K562 (cell line): ENCODE measurements at regions not wholly inside any gene's neighbourhood (a gene's known extent, or its start where the extent isn't known, plus 50 kb on each side); places are given as distances from the start of the nearest gene placed in this dataset.

Experiments
- ATAC-seq: fragments of 200-7000 bp; cut with Tn5 transposase; 3 replicates; pipeline ENCODE4 v1.9.1; 2020; ENCODE audit warnings: moderate library complexity
- BruUV-seq: library from RNA; stranded (reverse); fragments of 400-500 nt; replicated peaks from 2 replicates; lab custom pipeline; 2021; lab: Mats Ljungman, UMichigan
- CTCF ChIA-PET: fragments of 300-600 bp; formaldehyde crosslinking; extraction: SDS; loops from one replicate; lab custom pipeline; 2021; ENCODE audit warnings: low intra/inter-chr PET ratio; lab: Yijun Ruan, JAX
- POLR2A ChIA-PET: fragments of 300-600, 350-650 bp; sonication (Branson Sonifier 250); formaldehyde crosslinking; extraction: SDS; loops from one replicate; lab custom pipeline; 2021; ENCODE audit warnings: antibody characterized with exemption, inconsistent platforms; lab: Yijun Ruan, JAX
- DNase-seq, 4 experiments: peaks; one replicate each; pipeline versions ENCODE4 v3.0.0 to v3.0.0-alpha.2; 2011 to 2018; ENCODE audit warnings: low spot score in 3 of 4, mixed read lengths in 3 of 4; ENCODE audit errors: extremely low read depth in 1 of 4
- FAIRE-seq: peaks from 2 replicates; lab custom pipeline; 2011; peaks lifted over from hg19 to GRCh38; lab: Jason Lieb, UNC
- H2AFZ ChIP-seq: 2 replicates; pipeline ENCODE4 v1.6.0; 2011; ENCODE audit warnings: low read depth, low read length, control low read depth, inconsistent platforms
- H3K27ac ChIP-seq: fragments of 200-600 bp; 3 replicates; pipeline ENCODE4 v1.8.0; 2011; ENCODE audit warnings: low read depth, mild to moderate bottlenecking, control low read depth, inconsistent platforms, low read length, moderate library complexity, mixed read lengths; ENCODE audit errors: extremely low read depth
- H3K27me3 ChIP-seq, 2 experiments: fragments of 300-600 bp in 1 of 2; 2 replicates in 1 of 2; 3 replicates in 1 of 2; pipeline versions ENCODE4 v1.6.0 to v1.8.0; 2011; ENCODE audit warnings: inconsistent platforms in 2 of 2, low read length in 2 of 2, mild to moderate bottlenecking in 1 of 2, mixed read lengths in 1 of 2, moderate library complexity in 1 of 2; ENCODE audit not compliant: control insufficient read depth in 2 of 2, insufficient read depth in 2 of 2
- H3K36me3 ChIP-seq: fragments of 300-600 bp; 3 replicates; pipeline ENCODE4 v1.8.0; 2011; ENCODE audit warnings: mild to moderate bottlenecking, low read length, inconsistent platforms; ENCODE audit not compliant: control insufficient read depth, insufficient read depth
- H3K4me1 ChIP-seq, 2 experiments: fragments of 200-600 bp in 1 of 2; replicated peaks in 1 of 2; 2 replicates in 1 of 2; 3 replicates in 1 of 2; pipeline versions ENCODE4 v1.5.1 to v1.8.0; 2011; ENCODE audit warnings: inconsistent platforms in 2 of 2, low read length in 2 of 2, mild to moderate bottlenecking in 1 of 2, mixed read lengths in 1 of 2, moderate library complexity in 1 of 2; ENCODE audit not compliant: control insufficient read depth in 2 of 2, insufficient read depth in 2 of 2
- H3K4me2 ChIP-seq: 2 replicates; pipeline ENCODE4 v1.6.1; 2011; ENCODE audit warnings: low read length, control low read depth, inconsistent platforms, mixed read lengths; ENCODE audit not compliant: insufficient read depth
- H3K4me3 ChIP-seq: fragments of 200-600 bp; sonication (generic), shearing (Covaris generic); 2 replicates; pipeline ENCODE4 v1.5.1; 2016; ENCODE audit warnings: control low read depth, inconsistent platforms
- H3K79me2 ChIP-seq: fragments of 200-600 bp; 3 replicates; pipeline ENCODE4 v1.8.0; 2011; ENCODE audit warnings: low read length, inconsistent platforms; ENCODE audit not compliant: control insufficient read depth, insufficient read depth
- H3K9ac ChIP-seq, 2 experiments: 2 replicates each; pipeline versions ENCODE4 v1.6.0 to v1.6.1; 2011; ENCODE audit warnings: low read depth in 2 of 2, low read length in 2 of 2, control low read depth in 1 of 2, inconsistent platforms in 1 of 2, mild to moderate bottlenecking in 1 of 2, mixed read lengths in 1 of 2; ENCODE audit not compliant: insufficient read depth in 1 of 2
- H3K9me1 ChIP-seq: one replicate; pipeline ENCODE4 v1.6.0; 2011; ENCODE audit warnings: inconsistent platforms, mild to moderate bottlenecking, low read length, moderate library complexity; ENCODE audit not compliant: control insufficient read depth, insufficient read depth
- H3K9me3 ChIP-seq: replicated peaks from 2 replicates; pipeline ENCODE4 v1.5.1; 2011; ENCODE audit warnings: low read depth, low read length, inconsistent platforms; ENCODE audit not compliant: control insufficient read depth, insufficient read depth
- H4K20me1 ChIP-seq: replicated peaks from 2 replicates; pipeline ENCODE4 v1.6.1; 2011; ENCODE audit warnings: low read length, inconsistent platforms, mixed read lengths; ENCODE audit not compliant: control insufficient read depth, insufficient read depth
- CBFA2T3 ChIP-seq: fragments of 450-650 bp; IDR thresholded peaks from 2 replicates; pipeline ENCODE4 v1.6.1; 2017
- CGGBP1 ChIP-seq: fragments of 250-450 bp; sonication (Bioruptor Pico); IDR thresholded peaks from 2 replicates; pipeline ENCODE4 v1.9.0; 2021; ENCODE audit warnings: mild to moderate bottlenecking
- FOXP1 ChIP-seq: sonication (generic); formaldehyde crosslinking; IDR thresholded peaks from 2 replicates; pipeline ENCODE4 v1.8.0; 2022; ENCODE audit warnings: mild to moderate bottlenecking, missing genetic modification reagents
- HMBOX1 ChIP-seq: sonication (generic); IDR thresholded peaks from 2 replicates; pipeline ENCODE4 v1.6.1; 2016
- HMG20B ChIP-seq: fragments of 250-450 bp; sonication (Bioruptor Pico); IDR thresholded peaks from 2 replicates; pipeline ENCODE4 v1.5.0; 2021; ENCODE audit warnings: mild to moderate bottlenecking
- ID3 ChIP-seq, 2 experiments: fragments of 250-450 bp in 1 of 2; fragments of 450-650 bp in 1 of 2; sonication (Bioruptor Pico) in 1 of 2; IDR thresholded peaks; 2 replicates each; pipeline versions ENCODE4 v1.6.1 to v1.8.0; 2016 to 2021; ENCODE audit warnings: mild to moderate bottlenecking in 2 of 2, moderate library complexity in 2 of 2, missing compliant biosample characterization in 1 of 2, missing genetic modification characterization in 1 of 2
- IRF2 ChIP-seq: sonication (generic); formaldehyde crosslinking; IDR thresholded peaks from 2 replicates; pipeline ENCODE4 v1.8.1; 2022; ENCODE audit warnings: mild to moderate bottlenecking, missing genetic modification reagents
- LARP7 ChIP-seq: fragments of 450-650 bp; IDR thresholded peaks from 2 replicates; pipeline ENCODE4 v1.6.1; 2016
- MCM2 ChIP-seq: fragments of 450-650 bp; IDR thresholded peaks from 2 replicates; pipeline ENCODE4 v1.6.1; 2017; ENCODE audit warnings: low read depth, mild to moderate bottlenecking
- NONO ChIP-seq, 2 experiments: fragments of 200-400 bp in 1 of 2; fragments of 450-650 bp in 1 of 2; formaldehyde crosslinking in 1 of 2; IDR thresholded peaks; 2 replicates each; pipeline ENCODE4 v1.6.1; 2017; ENCODE audit warnings: low read depth in 2 of 2, mild to moderate bottlenecking in 2 of 2, moderate library complexity in 2 of 2, low read length in 1 of 2
- TAF9B ChIP-seq: fragments of 450-650 bp; IDR thresholded peaks from 2 replicates; pipeline ENCODE4 v1.6.1; 2018; ENCODE audit warnings: mild to moderate bottlenecking; ENCODE audit not compliant: partially characterized antibody
- THAP7 ChIP-seq: fragments of 250-450 bp; sonication (Bioruptor Pico); IDR thresholded peaks from 2 replicates; pipeline ENCODE4 v1.5.0; 2021
- TRIM28 ChIP-seq: fragments of 450-650 bp; IDR thresholded peaks from 2 replicates; pipeline ENCODE4 v1.6.1; 2017
- ZBTB2 ChIP-seq: fragments of 450-650 bp; IDR thresholded peaks from 2 replicates; pipeline ENCODE4 v1.6.1; 2016; ENCODE audit warnings: antibody characterized with exemption
- ZNF695 ChIP-seq: fragments of 450-650 bp; formaldehyde crosslinking; IDR thresholded peaks from 2 replicates; pipeline ENCODE4 v1.4.0; 2020; ENCODE audit warnings: mild to moderate bottlenecking, moderate library complexity
- WGBS: fragments of 100-300 bp; shearing (Covaris generic); methylation state at CpG from one replicate; pipeline ENCODE4 v1.1.6; 2016; ENCODE audit warnings: low coverage, mixed read lengths; ENCODE audit not compliant: insufficient coverage; ENCODE audit errors: missing lambda C conversion rate; 5-methylcytosine and 5-hydroxymethylcytosine counted together
- in situ Hi-C: fragments of 300-500 bp; cut with MboI; formaldehyde crosslinking; loops from 4 replicates; pipeline ENCODE4 v1.15.0; 2018; ENCODE audit warnings: inconsistent platforms, mixed read lengths
- intact Hi-C: fragments of 100-400 bp; cut with micrococcal nuclease; formaldehyde crosslinking; loops from 2 replicates; pipeline ENCODE4 v1.14.2; 2022

- no peak for TF ChIP-seq FOXP1 (CRISPR knock-in tag)
- Histone ChIP-seq H3K4me1 (no peaks in the 10 kb centered on the region), H3K27me3 (no peaks in the 10 kb centered on the region), H4K20me1 (no peaks in the 10 kb centered on the region), H2AFZ (no peak overlapping the region), H3K4me3 (no peak overlapping the region), H3K36me3 (no peaks in the 10 kb centered on the region), H3K9me1 (no peaks in the 10 kb centered on the region), H3K9ac (no peak overlapping the region), H3K9me3 (no peaks in the 10 kb centered on the region; the same call in 1 of the 2 replicates), H3K4me2 (no peak overlapping the region), H3K79me2 (no peaks in the 10 kb centered on the region), H3K27ac (no peak overlapping the region)
- no peak for FAIRE-seq
- ChIA-PET CTCF (no interaction called here), POLR2A (no interaction called here)
- intact Hi-C loops: no loop called here
- ATAC-seq: no peak
- in situ Hi-C loops: no loop called here
- DNase-seq: no peak
- 4% methylated on average over 3 of the region's 3 CpGs for WGBS
- BruUV-seq: no TSS peak
These were observed 147.5 kb upstream of the ZWINT start for GRCh38 chr10:56508562-56508961.

- no peaks in the 10 kb centered on the region for H3K79me2 ChIP-seq
- no peak for DNase-seq
- no peak overlapping the region for H3K4me3 ChIP-seq
- intact Hi-C loops (no loop called here), in situ Hi-C loops (no loop called here)
- no peak overlapping the region for H3K4me2 ChIP-seq
- POLR2A ChIA-PET: no interaction called here
- no peak overlapping the region for H3K27ac ChIP-seq
- BruUV-seq: no TSS peak
- no peaks in the 10 kb centered on the region for H3K9me1 ChIP-seq
- CTCF ChIA-PET: no interaction called here
- no peak overlapping the region for H3K9ac ChIP-seq
- no peaks in the 10 kb centered on the region for H4K20me1 ChIP-seq
- no peak for FAIRE-seq
- no peaks in the 10 kb centered on the region for H3K36me3 ChIP-seq
- no peak for ATAC-seq
- no peak overlapping the region for H2AFZ ChIP-seq
- 2% methylated on average over 3 of the region's 3 CpGs for WGBS
- no peaks in the 10 kb centered on the region; the same call in 1 of the 2 replicates for H3K9me3 ChIP-seq
- H3K27me3 ChIP-seq: no peaks in the 10 kb centered on the region
- no peaks in the 10 kb centered on the region for H3K4me1 ChIP-seq
- TF ChIP-seq ZNF695 (CRISPR knock-in tag) (no peak), HMBOX1 (no peak), CBFA2T3 (no peak), ZBTB2 (no peak), TRIM28 (no peak), HMG20B (CRISPR knock-in tag) (no peak), LARP7 (no peak), TAF9B (no peak), CGGBP1 (no peak), MCM2 (no peak), THAP7 (CRISPR knock-in tag) (no peak), NONO (IDR thresholded peaks at IDR 0.05; ENCODE audit: low read depth in 2 of 2, low read length in 1 of 2) (no peak), IRF2 (CRISPR knock-in tag) (no peak), ID3 (CRISPR knock-in tag; IDR thresholded peaks at IDR 0.05) (no peak), ID3 (tag; IDR thresholded peaks at IDR 0.05) (no peak)
These were observed 146.0 kb upstream of the ZWINT start for GRCh38 chr10:56507033-56507432.
